ENCODE measurements at regions not wholly inside any gene's neighbourhood (a gene's known extent, or its start where the extent isn't known, plus 50 kb on each side); places are given as distances from the start of the nearest gene placed in this dataset.
"Not testable (repeated sequence)": the region's sequence is repeated elsewhere in the genome, so short reads cannot be mapped to it uniquely, and the experiment has no call there.

- no peak for DNase-seq (ENCODE audit: low read depth in 1 of 2, low spot score in 1 of 2)
Measured at GRCh38 chr6:141401851-141402250, 730.9 kb upstream of the GJE1 start.

DNA sequence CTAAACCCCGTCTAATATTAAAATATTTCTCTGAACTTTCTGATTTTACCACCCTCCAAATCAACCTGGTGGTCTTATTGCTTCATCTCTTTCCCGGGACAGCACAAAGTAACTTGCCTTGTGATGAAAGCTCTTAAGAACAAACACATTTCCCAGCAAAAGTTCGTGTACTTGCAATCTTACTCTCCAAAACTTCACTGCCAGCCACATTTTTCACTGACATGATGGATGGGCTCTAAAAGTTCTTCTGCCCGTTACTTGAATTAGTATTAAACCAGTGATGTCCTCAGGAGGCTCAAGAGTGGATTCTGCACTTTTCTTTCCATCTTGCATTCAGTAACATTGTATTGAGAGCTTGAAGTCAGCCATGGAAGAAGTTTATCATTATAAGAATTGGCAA is 731.6 kb upstream of the GJE1 start:
- no peak for DNase-seq (ENCODE audit: low read depth in 1 of 2, low spot score in 1 of 2)

DNA sequence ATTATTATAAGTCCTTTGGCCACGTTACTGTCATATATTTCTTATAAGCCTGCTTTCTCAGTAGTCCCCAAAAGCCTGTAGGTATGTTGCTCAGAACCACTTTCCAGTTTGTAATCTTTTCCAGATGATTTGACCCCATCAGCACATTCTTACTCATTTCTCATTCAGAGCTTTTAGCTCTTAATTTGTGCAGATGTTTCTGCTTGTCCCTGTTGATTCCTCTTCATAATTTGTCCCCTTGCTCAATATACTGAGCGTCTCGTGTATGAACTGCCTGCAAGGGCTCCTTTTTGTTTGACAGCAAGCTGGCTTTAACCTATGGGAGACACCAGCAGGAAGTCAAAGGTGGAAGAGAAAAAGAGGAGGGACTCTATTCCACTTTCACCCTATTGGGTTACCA is 733.8 kb upstream of the GJE1 start:
- DNase-seq (ENCODE audit: low read depth in 1 of 2, low spot score in 1 of 2) = no peak

- DNase-seq (ENCODE audit: low read depth in 1 of 2, low spot score in 1 of 2) = no peak
Measured at GRCh38 chr6:141395443-141396008, 737.2 kb upstream of the GJE1 start.

DNA sequence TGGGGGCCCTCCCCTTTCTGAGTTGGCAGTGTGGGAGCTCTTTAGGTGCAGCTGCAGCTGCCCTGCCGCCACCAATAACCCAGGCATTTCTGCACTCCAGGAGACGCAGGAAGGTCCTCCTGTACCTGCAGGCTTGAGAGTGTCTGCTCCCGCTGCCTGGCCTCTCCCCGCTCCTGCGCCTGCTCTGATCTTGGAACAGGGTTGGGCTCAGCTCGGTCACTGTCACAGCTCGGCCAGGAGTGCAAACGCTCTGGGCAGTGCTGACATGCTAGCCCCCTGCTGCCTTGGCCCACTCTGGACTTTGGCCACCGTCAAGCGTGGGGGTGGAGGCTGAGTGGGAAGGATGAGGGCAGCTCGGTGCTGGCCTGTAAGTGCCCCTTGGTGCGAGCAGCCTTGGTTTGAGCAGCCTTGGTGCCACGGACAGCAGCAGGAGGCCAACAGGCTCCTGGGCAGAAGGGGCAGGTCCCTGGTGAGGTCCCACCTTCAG is 738.1 kb upstream of the GJE1 start:
- DNase-seq (ENCODE audit: low read depth in 1 of 2, low spot score in 1 of 2) = no peak

DNA sequence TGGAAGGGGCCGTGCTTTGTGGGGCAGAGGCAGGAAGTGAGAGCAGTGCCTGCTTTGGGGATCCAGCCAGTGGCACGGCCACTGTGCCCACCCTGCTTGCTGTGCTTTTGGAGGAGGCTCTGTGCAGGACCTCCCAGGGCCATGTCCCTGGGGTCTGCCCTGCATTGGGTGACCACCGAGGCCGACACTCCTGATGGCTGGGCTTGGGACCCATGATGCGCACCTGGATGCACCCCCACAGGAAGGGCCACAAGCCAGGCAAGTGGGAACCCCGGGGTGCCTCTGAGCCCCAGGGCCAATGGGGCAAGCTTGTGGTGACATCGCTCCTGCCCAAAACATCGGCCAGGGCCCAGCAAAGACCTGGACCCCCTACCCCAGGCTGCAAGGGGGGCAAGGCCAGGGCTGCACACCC is 738.6 kb upstream of the GJE1 start:
- DNase-seq (ENCODE audit: low read depth in 1 of 2, low spot score in 1 of 2) = no peak

GRCh38 chr6:141393405-141394124 is 739.2 kb upstream of the GJE1 start:
- no peak for DNase-seq (ENCODE audit: low read depth in 1 of 2, low spot score in 1 of 2)

- not testable (repeated sequence) for DNase-seq (ENCODE audit: low read depth in 1 of 2, low spot score in 1 of 2)
Measured at GRCh38 chr6:141391135-141391534, 741.6 kb upstream of the GJE1 start.

GRCh38 chr6:141388666-141389065 is 744.1 kb upstream of the GJE1 start:
- DNase-seq (ENCODE audit: low read depth in 1 of 2, low spot score in 1 of 2) = no peak

GRCh38 chr6:141370438-141370837 is 762.3 kb upstream of the GJE1 start:
- no peak for DNase-seq (ENCODE audit: low read depth in 1 of 2, low spot score in 1 of 2)

DNA sequence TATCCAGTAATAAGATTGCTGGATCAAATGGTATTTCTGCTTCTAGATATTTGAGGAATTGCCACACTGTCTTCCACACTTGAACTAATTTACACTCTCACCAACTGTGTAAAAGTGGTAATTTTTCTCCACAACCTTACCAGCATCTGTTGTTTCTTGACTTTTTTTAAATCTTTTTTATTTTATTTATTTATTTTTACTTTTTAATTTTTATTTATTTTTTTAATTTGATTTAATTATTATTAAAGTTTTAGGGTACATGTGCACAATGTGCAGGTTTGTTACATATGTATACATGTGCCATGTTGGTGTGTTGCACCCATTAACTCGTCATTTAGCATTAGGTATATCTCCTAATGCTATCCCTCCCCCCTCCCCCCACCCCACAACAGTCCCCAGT is 765.9 kb upstream of the GJE1 start:
- DNase-seq (ENCODE audit: low read depth in 1 of 2, low spot score in 1 of 2) = not testable (repeated sequence)

- DNase-seq (ENCODE audit: low read depth in 1 of 2, low spot score in 1 of 2) = no peak
Measured at GRCh38 chr6:141364694-141365093, 768.0 kb upstream of the GJE1 start.

DNA sequence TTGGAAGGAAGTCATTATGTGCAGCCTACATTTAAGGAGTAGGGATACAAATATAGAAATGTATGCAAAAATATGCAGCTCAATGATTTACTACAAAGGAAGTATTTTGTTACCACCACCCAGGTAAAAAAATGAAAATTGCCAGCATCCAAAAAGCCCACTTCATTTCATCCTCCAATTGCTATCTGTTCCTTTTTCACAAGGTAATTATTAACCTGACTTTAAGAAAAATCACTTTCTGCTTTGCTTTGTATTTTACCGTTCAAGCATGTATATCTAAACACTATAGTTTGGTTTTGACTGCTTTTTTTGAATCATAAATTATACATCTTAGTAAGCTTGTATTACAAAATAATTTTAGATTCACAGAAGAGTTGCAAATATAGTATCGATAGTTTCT is 768.5 kb upstream of the GJE1 start:
- DNase-seq (ENCODE audit: low read depth in 1 of 2, low spot score in 1 of 2) = no peak

DNA sequence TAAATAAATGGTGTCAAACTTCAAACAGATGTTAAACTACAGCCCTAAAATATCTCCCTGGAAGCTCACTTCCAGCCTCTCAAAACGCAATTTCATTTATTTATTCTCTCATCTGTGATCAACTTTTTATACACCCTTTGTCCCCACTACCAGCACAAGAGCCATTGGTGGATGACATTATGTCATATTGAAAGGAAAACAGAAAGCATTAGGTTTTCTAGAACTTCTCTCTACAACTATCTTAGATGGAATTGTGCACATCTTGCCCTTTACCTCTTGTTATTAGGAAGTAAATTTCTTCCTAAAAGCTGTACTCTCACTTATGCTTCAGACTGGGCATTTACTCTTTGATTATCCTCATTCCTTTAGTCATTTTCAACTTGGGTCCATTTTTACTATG is 771.2 kb upstream of the GJE1 start:
- no peak for DNase-seq (ENCODE audit: low read depth in 1 of 2, low spot score in 1 of 2)

GRCh38 chr6:141359953-141360352 is 772.8 kb upstream of the GJE1 start:
- DNase-seq (ENCODE audit: low read depth in 1 of 2, low spot score in 1 of 2) = no peak

GRCh38 chr6:141354191-141354955 is 778.4 kb upstream of the GJE1 start:
- no peak for DNase-seq (ENCODE audit: low read depth in 1 of 2, low spot score in 1 of 2)

DNA sequence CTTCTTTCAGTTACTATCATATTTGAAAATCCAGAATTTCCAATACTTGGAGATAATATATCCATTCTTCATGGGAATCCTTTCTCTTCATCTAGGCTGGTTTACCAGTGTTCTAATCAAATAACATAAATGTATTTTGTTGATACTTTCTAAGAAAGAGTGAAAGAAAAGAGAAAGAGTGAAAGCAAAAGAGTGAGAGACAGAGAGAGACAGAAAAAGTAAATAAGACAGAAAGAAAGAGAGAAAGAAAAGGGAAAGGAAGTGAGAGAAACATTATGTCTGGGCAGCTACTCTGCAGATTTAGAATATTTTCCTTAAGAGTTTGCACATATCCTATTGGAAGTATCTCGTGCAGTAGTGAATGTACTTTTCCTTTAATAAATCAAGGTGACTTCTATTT is 781.0 kb upstream of the GJE1 start:
- DNase-seq (ENCODE audit: low read depth in 1 of 2, low spot score in 1 of 2) = no peak

DNA sequence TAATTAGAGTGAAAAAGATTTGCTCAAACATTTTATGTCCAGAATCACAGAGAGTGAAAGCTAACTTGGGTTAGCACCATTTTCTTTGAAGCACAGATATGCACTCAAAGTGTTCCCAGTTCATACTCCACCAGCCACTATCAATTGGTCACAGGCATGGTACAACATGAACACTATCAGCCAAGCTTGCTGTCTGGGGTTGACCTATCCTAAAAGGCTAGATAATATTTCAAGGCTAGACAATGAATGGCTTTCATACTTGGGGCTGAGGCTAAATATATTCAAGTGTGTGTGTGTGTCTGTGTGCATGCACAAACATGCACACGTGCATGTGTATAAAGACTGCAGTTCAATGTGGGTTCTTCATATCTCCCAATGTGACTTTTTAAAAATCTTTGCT is 783.0 kb upstream of the GJE1 start:
- no peak for DNase-seq (ENCODE audit: low read depth in 1 of 2, low spot score in 1 of 2)

DNA sequence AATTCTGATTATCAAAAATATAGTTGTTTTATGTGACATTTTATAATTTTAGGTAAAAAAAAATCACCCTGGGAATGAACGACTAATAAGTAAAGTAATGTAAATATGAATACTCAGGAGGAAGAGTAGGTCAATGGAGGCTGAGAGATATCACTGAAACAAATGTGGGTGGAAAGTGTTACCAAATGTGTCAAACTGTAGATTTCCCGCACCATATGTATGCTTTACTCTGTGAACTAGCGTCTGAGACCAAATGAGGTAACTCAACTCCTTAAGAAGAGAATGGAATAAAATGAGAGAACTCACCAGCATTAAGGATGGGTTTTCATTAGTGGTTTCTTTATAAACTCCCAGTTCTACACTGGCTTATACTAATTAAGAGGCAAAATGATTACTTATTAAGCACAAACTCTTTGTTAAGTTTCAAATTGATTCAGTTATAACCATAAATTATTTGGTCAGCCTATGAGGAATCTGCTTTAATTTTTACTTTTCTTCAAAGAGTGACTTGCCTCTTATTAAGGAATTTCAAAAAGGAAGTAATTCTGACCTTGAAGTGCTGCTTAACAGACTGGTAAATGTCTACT is 784.7 kb upstream of the GJE1 start:
- DNase-seq (ENCODE audit: low read depth in 1 of 2, low spot score in 1 of 2) = no peak

GRCh38 chr6:141347086-141347485 is 785.6 kb upstream of the GJE1 start:
- no peak for DNase-seq (ENCODE audit: low read depth in 1 of 2, low spot score in 1 of 2)

DNA sequence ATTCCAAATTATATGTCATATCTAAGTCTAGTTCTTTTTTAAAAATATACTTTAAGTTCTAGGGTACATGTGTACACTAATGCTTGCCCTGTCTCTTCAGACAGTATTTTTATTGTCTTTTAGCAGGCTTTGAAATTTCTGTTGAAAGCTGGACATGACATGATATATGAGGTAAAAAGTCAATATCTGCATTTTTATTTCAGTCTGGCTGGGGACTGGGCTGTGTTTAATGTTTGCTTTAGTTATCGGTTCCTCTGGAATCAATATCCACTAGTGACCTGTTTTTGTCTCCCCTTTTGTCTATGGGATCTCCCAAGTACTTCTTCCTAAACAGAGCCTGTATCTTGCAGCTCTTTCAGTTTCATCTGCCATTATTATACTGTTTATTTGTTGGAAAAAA is 786.2 kb upstream of the GJE1 start:
- no peak for DNase-seq (ENCODE audit: low read depth in 1 of 2, low spot score in 1 of 2)

- no peak for DNase-seq (ENCODE audit: low read depth in 1 of 2, low spot score in 1 of 2)
Measured at GRCh38 chr6:141337191-141337590, 795.5 kb upstream of the GJE1 start.
